Body of pancreas (tissue), 4 donors: ENCODE measurements at regions not wholly inside any gene's neighbourhood (a gene's known extent, or its start where the extent isn't known, plus 50 kb on each side); places are given as distances from the start of the nearest gene placed in this dataset.

Experiments
- ATAC-seq: fragments of 150-250 bp; one replicate; pipeline ENCODE4 v1.9.1; 2016
- DNase-seq, 4 donors: peaks; one replicate each; pipeline ENCODE4 v3.0.0-alpha.2; 2019
- H3K27ac ChIP-seq, 4 donors: fragments of 200-600 bp; sonication (generic); 1 replicate in 3 of 4; 2 replicates in 1 of 4; pipeline versions ENCODE4 v1.5.1 to v1.6.1; 2016 to 2019; ENCODE audit warnings: mild to moderate bottlenecking in 1 of 4, mixed read lengths in 1 of 4, moderate library complexity in 1 of 4
- H3K27me3 ChIP-seq, 2 donors: fragments of 200-600 bp; sonication (generic); one replicate each; pipeline ENCODE4 v1.6.0; 2016; ENCODE audit warnings: mild to moderate bottlenecking in 1 of 2
- H3K36me3 ChIP-seq, 2 donors: fragments of 200-600 bp; sonication (generic); replicated peaks in 1 of 2; 2 replicates each; pipeline ENCODE4 v1.5.1; 2016; ENCODE audit warnings: low read depth in 2 of 2; ENCODE audit not compliant: insufficient read depth in 1 of 2
- H3K4me1 ChIP-seq: fragments of 200-600 bp; sonication (generic); one replicate; pipeline ENCODE4 v1.6.0; 2016
- H3K4me3 ChIP-seq, 2 donors: fragments of 200-600 bp; sonication (generic); 1 replicate in 1 of 2; 2 replicates in 1 of 2; pipeline ENCODE4 v1.5.1; 2016 to 2019
- H3K9me3 ChIP-seq, 3 donors: fragments of 200-600 bp; sonication (generic); 1 replicate in 2 of 3; 2 replicates in 1 of 3; pipeline ENCODE4 v1.5.1; 2016
- CTCF ChIP-seq, 7 experiments: fragments of 450-650 bp in 4 of 7; fragments of 200-600 bp in 3 of 7; sonication (generic) in 3 of 7; IDR thresholded peaks; one replicate each; pipeline ENCODE4 v1.5.1; 2016 to 2019; ENCODE audit warnings: antibody characterized with exemption in 7 of 7
- POLR2A ChIP-seq, 3 donors: fragments of 450-650 bp; IDR thresholded peaks; one replicate each; pipeline ENCODE4 v1.6.1; 2016; ENCODE audit warnings: antibody characterized with exemption in 3 of 3, mild to moderate bottlenecking in 2 of 3
- WGBS, 2 donors: methylation state at CpG; one replicate each; pipeline ENCODE4 v1.1.5; 2017; 5-methylcytosine and 5-hydroxymethylcytosine counted together
- intact Hi-C: fragments of 100-400 bp; cut with DNase I; formaldehyde crosslinking; loops from one replicate; pipeline ENCODE4 v1.15.1; 2023

- intact Hi-C loops: no loop called here
- TF ChIP-seq CTCF (IDR thresholded peaks at IDR 0.05) (no peak), POLR2A (IDR thresholded peaks at IDR 0.05) (no peak)
Measured at GRCh38 chr22:27540247-27540646, 261.3 kb downstream of the MN1 start.

GRCh38 chr22:27540656-27541396 lies 260.7 kb downstream of the MN1 start:
- H3K27me3 ChIP-seq: no peaks in the 10 kb centered on the region
- no peak overlapping the region for H3K27ac ChIP-seq
- no peaks in the 10 kb centered on the region for H3K9me3 ChIP-seq
- intact Hi-C loops: no loop called here
- no peaks in the 10 kb centered on the region for H3K36me3 ChIP-seq
- ATAC-seq: no peak
- 79 to 81% methylated on average over 23 to 24 of the region's 24 CpGs for WGBS, 2 donors
- H3K4me3 ChIP-seq: no peak overlapping the region
- no peaks in the 10 kb centered on the region for H3K4me1 ChIP-seq
- TF ChIP-seq CTCF (IDR thresholded peaks at IDR 0.05) (no peak), POLR2A (IDR thresholded peaks at IDR 0.05) (no peak)
- DNase-seq: no peak

More at GRCh38 chr22:27540247-27540646, 261.3 kb downstream of the MN1 start:
- H3K4me3 ChIP-seq: no peak overlapping the region
- no peaks in the 10 kb centered on the region for H3K4me1 ChIP-seq
- DNase-seq (no peak), ATAC-seq (no peak)
- H3K9me3 ChIP-seq: no peaks in the 10 kb centered on the region
- H3K27me3 ChIP-seq: no peaks in the 10 kb centered on the region
- 62 to 69% methylated on average over 10 of the region's 10 CpGs for WGBS, 2 donors
- no peak overlapping the region for H3K27ac ChIP-seq
- no peaks in the 10 kb centered on the region for H3K36me3 ChIP-seq

- H3K36me3 ChIP-seq: no peaks in the 10 kb centered on the region
- no peak overlapping the region for H3K27ac ChIP-seq
- no peak for ATAC-seq
- no peaks in the 10 kb centered on the region for H3K4me1 ChIP-seq
- no peaks in the 10 kb centered on the region for H3K9me3 ChIP-seq
- no peak overlapping the region for H3K4me3 ChIP-seq
- no peak for DNase-seq
- intact Hi-C loops: no loop called here
- TF ChIP-seq POLR2A (IDR thresholded peaks at IDR 0.05) (no peak), CTCF (IDR thresholded peaks at IDR 0.05) (no peak)
- no peaks in the 10 kb centered on the region for H3K27me3 ChIP-seq
- 90 to 92% methylated on average over 14 of the region's 14 CpGs for WGBS, 2 donors
Measured at GRCh38 chr22:27541836-27542235, 259.7 kb downstream of the MN1 start.

- no peaks in the 10 kb centered on the region for H3K9me3 ChIP-seq
- ATAC-seq (no peak), DNase-seq (no peak)
- H3K27ac ChIP-seq: no peak overlapping the region
- no peak overlapping the region for H3K4me3 ChIP-seq
- no peaks in the 10 kb centered on the region for H3K4me1 ChIP-seq
- intact Hi-C loops: no loop called here
- TF ChIP-seq CTCF (IDR thresholded peaks at IDR 0.05) (no peak), POLR2A (IDR thresholded peaks at IDR 0.05) (no peak)
- H3K27me3 ChIP-seq: no peaks in the 10 kb centered on the region
- whole genome bisulfite sequencing, 2 donors: 66 to 80% methylated on average over 3 to 6 of the region's 6 CpGs
- H3K36me3 ChIP-seq: no peaks in the 10 kb centered on the region
Measured at GRCh38 chr22:27542602-27543001, 259.0 kb downstream of the MN1 start.

- Histone ChIP-seq H3K27me3 (no peaks in the 10 kb centered on the region), H3K9me3 (no peaks in the 10 kb centered on the region), H3K4me3 (no peak overlapping the region), H3K36me3 (no peaks in the 10 kb centered on the region), H3K4me1 (no peaks in the 10 kb centered on the region), H3K27ac (no peak overlapping the region)
- WGBS, 2 donors: 76 to 86% methylated on average over 2 of the region's 2 CpGs
- ATAC-seq (no peak), DNase-seq (no peak)
- intact Hi-C loops: no loop called here
- TF ChIP-seq CTCF (IDR thresholded peaks at IDR 0.05) (no peak), POLR2A (IDR thresholded peaks at IDR 0.05) (no peak)
Measured at GRCh38 chr22:27543460-27543859, 258.1 kb downstream of the MN1 start.
